Urothelium cell line (cell line): ENCODE measurements at regions not wholly inside any gene's neighbourhood (a gene's known extent, or its start where the extent isn't known, plus 50 kb on each side); places are given as distances from the start of the nearest gene placed in this dataset.
"Not testable (repeated sequence)": the region's sequence is repeated elsewhere in the genome, so short reads cannot be mapped to it uniquely, and the experiment has no call there.

Experiments
- DNase-seq: peaks from one replicate; pipeline ENCODE4 v3.0.0; 2011; ENCODE audit warnings: low spot score, mixed read lengths
- FAIRE-seq: peaks from 2 replicates; lab custom pipeline; 2011; peaks lifted over from hg19 to GRCh38; lab: Jason Lieb, UNC

GRCh38 chr6:169101981-169102380 lies 151.7 kb downstream of the THBS2 start:
- no peak for FAIRE-seq
- no peak for DNase-seq

- FAIRE-seq (no peak), DNase-seq (no peak)
Measured at GRCh38 chr6:169101036-169101805, 152.4 kb downstream of the THBS2 start.

GRCh38 chr6:169099411-169100202 lies 154.0 kb downstream of the THBS2 start:
- DNase-seq: no peak
- no peak for FAIRE-seq

- FAIRE-seq, DNase-seq: not testable (repeated sequence)
Measured at GRCh38 chr6:169098651-169099050, 155.0 kb downstream of the THBS2 start.

- DNase-seq (no peak), FAIRE-seq (no peak)
Measured at GRCh38 chr6:169098116-169098515, 155.5 kb downstream of the THBS2 start.

- DNase-seq (peak; percentile 30), FAIRE-seq (no peak)
Measured at GRCh38 chr6:169097381-169097959, 156.2 kb downstream of the THBS2 start.

GRCh38 chr6:169096388-169096787 lies 157.3 kb downstream of the THBS2 start:
- no peak for FAIRE-seq

GRCh38 chr6:169095153-169095552 lies 158.5 kb downstream of the THBS2 start:
- no peak for FAIRE-seq
- DNase-seq: no peak

More at GRCh38 chr6:169096388-169096787, 157.3 kb downstream of the THBS2 start:
- no peak for DNase-seq

- DNase-seq (no peak), FAIRE-seq (no peak)
Measured at GRCh38 chr6:169094552-169094950, 159.1 kb downstream of the THBS2 start.

- FAIRE-seq: no peak
- DNase-seq: no peak
Measured at GRCh38 chr6:169093770-169094551, 159.7 kb downstream of the THBS2 start.

GRCh38 chr6:169093066-169093723 lies 160.5 kb downstream of the THBS2 start:
- FAIRE-seq (no peak), DNase-seq (no peak)

- no peak for DNase-seq
Measured at GRCh38 chr6:169092375-169092774, 161.3 kb downstream of the THBS2 start.

GRCh38 chr6:169090514-169091127 lies 163.0 kb downstream of the THBS2 start:
- FAIRE-seq, DNase-seq: not testable (repeated sequence)

More at GRCh38 chr6:169092375-169092774, 161.3 kb downstream of the THBS2 start:
- FAIRE-seq: no peak

- FAIRE-seq (no peak), DNase-seq (no peak)
Measured at GRCh38 chr6:169088762-169089161, 164.9 kb downstream of the THBS2 start.

GRCh38 chr6:169087443-169088041 lies 166.1 kb downstream of the THBS2 start:
- FAIRE-seq: no peak
- no peak for DNase-seq

GRCh38 chr6:169086616-169087015 lies 167.0 kb downstream of the THBS2 start:
- DNase-seq, FAIRE-seq: not testable (repeated sequence)

- FAIRE-seq: no peak
- DNase-seq: no peak
Measured at GRCh38 chr6:169086020-169086419, 167.6 kb downstream of the THBS2 start.

GRCh38 chr6:169085466-169085865 lies 168.2 kb downstream of the THBS2 start:
- FAIRE-seq (no peak), DNase-seq (no peak)

- not testable (repeated sequence) for FAIRE-seq, DNase-seq
Measured at GRCh38 chr6:169084557-169084956, 169.1 kb downstream of the THBS2 start.
